Ascending aorta (tissue), 2 donors: ENCODE measurements at regions not wholly inside any gene's neighbourhood (a gene's known extent, or its start where the extent isn't known, plus 50 kb on each side); places are given as distances from the start of the nearest gene placed in this dataset.

Source experiments
- DNase-seq, 2 donors: peaks; one replicate each; pipeline ENCODE4 v3.0.0-alpha.2; 2019; ENCODE audit warnings: low spot score in 2 of 2
- H3K27ac ChIP-seq, 2 donors: fragments of 200-600 bp; sonication (generic); one replicate each; pipeline ENCODE4 v1.5.1; 2016 to 2017; ENCODE audit warnings: mild to moderate bottlenecking in 1 of 2
- H3K27me3 ChIP-seq: fragments of 200-600 bp; sonication (generic); one replicate; pipeline ENCODE4 v1.5.1; 2017
- H3K36me3 ChIP-seq, 2 donors: fragments of 200-600 bp; sonication (generic); one replicate each; pipeline ENCODE4 v1.5.1; 2016
- H3K4me1 ChIP-seq, 2 donors: fragments of 200-600 bp; sonication (generic); one replicate each; pipeline ENCODE4 v1.5.1; 2016 to 2017; ENCODE audit warnings: mild to moderate bottlenecking in 1 of 2
- H3K4me3 ChIP-seq, 2 donors: fragments of 200-600 bp; sonication (generic); one replicate each; pipeline ENCODE4 v1.5.1; 2016 to 2017; ENCODE audit warnings: mild to moderate bottlenecking in 1 of 2
- H3K9me3 ChIP-seq, 2 donors: fragments of 200-600 bp; sonication (generic); one replicate each; pipeline ENCODE4 v1.5.1; 2016
- intact Hi-C: fragments of 100-400 bp; cut with DNase I; formaldehyde crosslinking; loops from one replicate; pipeline ENCODE4 v1.15.1; 2023
- TF ChIP-seq, protein P1 (sequence below), 3 experiments: fragments of 200-600 bp in 2 of 3; fragments of 450-650 bp in 1 of 3; sonication (generic) in 2 of 3; IDR thresholded peaks; one replicate each; pipeline ENCODE4 v1.5.1; 2016 to 2019; ENCODE audit warnings: antibody characterized with exemption in 3 of 3, mild to moderate bottlenecking in 1 of 3, moderate library complexity in 1 of 3

DNA sequence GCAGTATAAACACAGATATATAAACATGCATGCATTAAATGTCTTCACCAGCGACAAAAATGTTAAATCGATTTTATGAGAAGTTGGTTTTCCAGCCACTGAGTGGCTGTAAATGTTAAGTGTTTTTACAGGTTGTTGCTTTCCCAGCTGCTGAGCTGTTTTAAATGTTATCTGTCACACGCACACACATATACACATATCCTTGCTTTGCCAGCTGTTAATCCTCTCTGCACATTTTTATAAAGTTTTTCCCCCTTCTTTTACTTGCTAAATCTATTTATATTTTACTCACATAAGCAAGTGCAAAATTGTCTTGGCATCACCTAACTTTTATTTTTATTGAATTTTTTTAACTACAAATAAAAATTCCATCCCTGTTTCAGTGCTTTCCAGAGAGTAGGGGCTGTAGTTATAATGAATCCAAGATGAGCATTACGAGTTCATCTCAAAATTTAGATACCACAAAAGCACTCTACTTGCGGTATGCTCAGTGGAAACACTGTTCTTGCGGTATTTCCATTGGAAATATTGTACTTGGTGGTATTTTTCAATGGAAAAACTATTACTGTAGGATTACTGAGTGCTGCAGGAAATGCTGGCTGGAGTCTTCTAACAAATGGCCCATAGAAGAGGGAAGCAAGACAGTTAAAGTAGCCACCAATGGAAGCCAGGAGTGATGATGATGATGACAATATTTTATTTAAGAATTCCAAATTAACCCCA is 124.9 kb upstream of the KCNJ16 start:
- no peak for DNase-seq
- H3K27ac ChIP-seq, result no peak overlapping the region
- no peaks in the 10 kb centered on the region for H3K36me3 ChIP-seq
- no peak overlapping the region for H3K4me3 ChIP-seq
- H3K4me1 ChIP-seq, result peaks cover 0 to 2% of the 10 kb centered on the region in 2 donors
- no peaks in the 10 kb centered on the region for H3K27me3 ChIP-seq
- TF ChIP-seq, protein P1, sequence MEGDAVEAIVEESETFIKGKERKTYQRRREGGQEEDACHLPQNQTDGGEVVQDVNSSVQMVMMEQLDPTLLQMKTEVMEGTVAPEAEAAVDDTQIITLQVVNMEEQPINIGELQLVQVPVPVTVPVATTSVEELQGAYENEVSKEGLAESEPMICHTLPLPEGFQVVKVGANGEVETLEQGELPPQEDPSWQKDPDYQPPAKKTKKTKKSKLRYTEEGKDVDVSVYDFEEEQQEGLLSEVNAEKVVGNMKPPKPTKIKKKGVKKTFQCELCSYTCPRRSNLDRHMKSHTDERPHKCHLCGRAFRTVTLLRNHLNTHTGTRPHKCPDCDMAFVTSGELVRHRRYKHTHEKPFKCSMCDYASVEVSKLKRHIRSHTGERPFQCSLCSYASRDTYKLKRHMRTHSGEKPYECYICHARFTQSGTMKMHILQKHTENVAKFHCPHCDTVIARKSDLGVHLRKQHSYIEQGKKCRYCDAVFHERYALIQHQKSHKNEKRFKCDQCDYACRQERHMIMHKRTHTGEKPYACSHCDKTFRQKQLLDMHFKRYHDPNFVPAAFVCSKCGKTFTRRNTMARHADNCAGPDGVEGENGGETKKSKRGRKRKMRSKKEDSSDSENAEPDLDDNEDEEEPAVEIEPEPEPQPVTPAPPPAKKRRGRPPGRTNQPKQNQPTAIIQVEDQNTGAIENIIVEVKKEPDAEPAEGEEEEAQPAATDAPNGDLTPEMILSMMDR (IDR thresholded peaks at IDR 0.05), result no peak
- intact Hi-C loops, result no loop called here
- no peaks in the 10 kb centered on the region for H3K9me3 ChIP-seq

DNA sequence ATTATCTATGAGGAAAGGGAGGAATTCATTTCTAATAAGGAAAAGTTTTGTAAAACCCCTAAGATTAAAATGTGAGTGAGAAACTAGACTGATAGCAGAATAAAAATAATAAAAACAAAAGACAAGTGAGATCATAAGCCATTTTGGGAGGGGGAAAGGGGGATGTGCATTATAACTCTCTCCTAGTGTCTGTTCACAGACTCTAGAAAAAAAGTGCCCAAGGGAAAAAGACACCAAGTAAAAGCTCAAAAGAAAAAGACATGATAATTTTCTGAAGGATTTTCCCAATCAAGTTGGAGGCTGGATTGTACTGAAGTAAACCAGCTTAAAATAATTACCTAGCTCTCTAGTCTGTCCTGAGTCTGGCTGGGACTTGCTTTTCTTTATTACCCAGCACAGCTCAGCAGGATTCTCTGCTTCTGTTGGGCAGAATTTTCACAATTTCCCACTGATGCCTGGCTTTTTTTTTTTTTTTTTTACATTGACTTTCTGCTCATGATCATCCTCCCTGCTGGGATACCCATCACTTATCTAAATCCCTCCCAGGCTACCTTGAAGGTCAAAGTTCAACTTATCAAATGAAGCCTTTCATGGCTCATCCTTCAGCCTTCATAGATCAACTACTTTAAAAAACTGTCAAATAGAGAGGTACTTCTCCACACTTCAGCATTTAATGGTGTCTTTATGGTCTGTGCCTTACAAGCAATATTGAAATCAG is 124.2 kb upstream of the KCNJ16 start:
- H3K27me3 ChIP-seq, result no peaks in the 10 kb centered on the region
- TF ChIP-seq, protein P1 (IDR thresholded peaks at IDR 0.05), result no peak
- intact Hi-C loops, result no loop called here
- no peaks in the 10 kb centered on the region for H3K36me3 ChIP-seq
- H3K9me3 ChIP-seq, result no peaks in the 10 kb centered on the region
- H3K27ac ChIP-seq, result no peak overlapping the region
- H3K4me1 ChIP-seq, result no peaks in the 10 kb centered on the region
- no peak overlapping the region for H3K4me3 ChIP-seq
- no peak for DNase-seq

DNA sequence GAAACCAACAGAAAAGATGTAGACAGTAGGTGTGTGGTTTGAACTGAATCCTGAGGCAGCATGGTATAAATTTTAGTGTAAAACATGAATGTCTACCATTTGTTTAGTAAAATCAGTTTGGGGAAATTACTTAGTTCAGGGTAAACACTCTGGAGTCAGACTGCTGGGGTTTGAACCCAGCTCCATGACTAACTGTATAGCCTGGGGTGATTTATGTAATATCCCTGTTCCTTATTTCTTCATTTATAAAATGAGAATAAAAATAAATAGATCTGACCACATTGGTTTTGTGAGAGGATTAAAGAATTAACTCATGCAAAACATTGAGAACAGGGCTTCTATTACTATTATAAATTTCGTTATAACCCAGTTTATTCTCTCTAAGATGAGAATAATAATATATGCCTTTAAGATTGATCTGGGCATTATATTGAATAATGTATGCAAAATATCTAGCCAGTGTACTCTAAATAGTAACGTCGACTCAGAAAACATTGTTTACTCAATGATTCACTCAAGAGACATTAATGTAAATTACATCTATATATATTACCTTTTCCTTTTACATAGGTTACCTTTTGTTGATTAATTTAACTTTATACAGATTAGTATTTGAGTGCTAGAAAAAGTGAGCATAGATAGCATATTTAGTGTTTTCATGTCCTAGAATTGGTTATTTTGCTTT is 120.6 kb upstream of the KCNJ16 start:
- no peak overlapping the region for H3K4me3 ChIP-seq
- no peaks in the 10 kb centered on the region for H3K4me1 ChIP-seq
- H3K36me3 ChIP-seq, result no peaks in the 10 kb centered on the region
- H3K9me3 ChIP-seq, result no peaks in the 10 kb centered on the region
- DNase-seq, result no peak
- TF ChIP-seq, protein P1 (IDR thresholded peaks at IDR 0.05), result no peak
- H3K27ac ChIP-seq, result no peak overlapping the region
- intact Hi-C loops, result no loop called here
- H3K27me3 ChIP-seq, result no peaks in the 10 kb centered on the region

DNA sequence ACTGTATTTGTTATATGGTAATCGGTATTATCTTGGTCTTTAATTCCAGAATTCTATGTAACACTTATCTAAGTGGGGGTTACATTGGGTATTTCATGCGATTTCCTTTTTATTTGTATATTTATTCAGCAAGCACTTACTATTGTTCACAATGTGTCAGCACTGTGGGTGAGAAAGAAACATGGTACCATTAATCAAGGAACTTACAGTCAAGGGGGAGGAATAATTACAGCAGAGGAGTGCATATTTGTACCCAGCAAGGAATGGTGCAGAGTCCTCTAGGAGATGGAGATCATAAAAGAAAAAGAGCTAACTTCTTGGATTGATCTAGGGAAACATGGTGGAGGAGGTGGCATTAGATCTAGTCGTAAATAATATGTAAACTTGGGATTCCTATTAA is 117.0 kb upstream of the KCNJ16 start:
- intact Hi-C loops, result no loop called here
- H3K4me1 ChIP-seq, result no peaks in the 10 kb centered on the region
- DNase-seq, result no peak
- no peak overlapping the region for H3K27ac ChIP-seq
- no peak overlapping the region for H3K4me3 ChIP-seq
- H3K9me3 ChIP-seq, result no peaks in the 10 kb centered on the region
- TF ChIP-seq, protein P1 (IDR thresholded peaks at IDR 0.05), result no peak
- no peaks in the 10 kb centered on the region for H3K36me3 ChIP-seq
- no peaks in the 10 kb centered on the region for H3K27me3 ChIP-seq

DNA sequence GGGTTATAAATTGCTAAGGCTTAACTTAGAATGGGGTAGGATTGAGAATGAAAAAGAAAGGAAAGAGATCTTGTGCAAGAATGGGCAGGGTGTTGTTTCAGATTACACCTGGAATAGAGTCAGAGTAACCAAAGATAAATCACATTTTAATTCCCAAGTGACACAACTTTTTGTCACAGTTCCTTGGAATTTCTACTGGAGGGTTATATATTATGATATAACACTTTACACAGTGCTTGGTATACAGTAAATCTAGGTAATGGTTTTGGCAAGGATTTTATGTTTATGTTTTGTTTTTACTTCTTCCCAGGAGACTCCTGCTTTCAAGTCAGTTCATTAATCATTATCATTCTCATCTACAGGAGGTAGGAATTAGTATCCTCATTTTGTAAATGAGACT is 115.7 kb upstream of the KCNJ16 start:
- Histone ChIP-seq H3K27ac (no peak overlapping the region), H3K4me3 (no peak overlapping the region), H3K27me3 (no peaks in the 10 kb centered on the region), H3K36me3 (no peaks in the 10 kb centered on the region), H3K4me1 (no peaks in the 10 kb centered on the region), H3K9me3 (no peaks in the 10 kb centered on the region)
- DNase-seq, result no peak
- TF ChIP-seq, protein P1 (IDR thresholded peaks at IDR 0.05), result no peak
- intact Hi-C loops, result no loop called here
